Tibial nerve (tissue), 4 donors: ENCODE measurements at regions not wholly inside any gene's neighbourhood (a gene's known extent, or its start where the extent isn't known, plus 50 kb on each side); places are given as distances from the start of the nearest gene placed in this dataset.
"Not testable (repeated sequence)": the region's sequence is repeated elsewhere in the genome, so short reads cannot be mapped to it uniquely, and the experiment has no call there.

Experiments
- DNase-seq, 2 donors: peaks; one replicate each; pipeline ENCODE4 v3.0.0-alpha.2; 2019; ENCODE audit warnings: low spot score in 2 of 2
- H3K27ac ChIP-seq, 4 donors: fragments of 200-600 bp; sonication (generic) in 3 of 4; one replicate each; pipeline ENCODE4 v1.5.1; 2017 to 2019; ENCODE audit warnings: mild to moderate bottlenecking in 1 of 4
- H3K27me3 ChIP-seq, 2 donors: fragments of 200-600 bp; sonication (generic) in 1 of 2; one replicate each; pipeline versions ENCODE4 v1.5.1 to v1.6.0; 2017 to 2019
- H3K36me3 ChIP-seq, 3 donors: fragments of 200-600 bp; sonication (generic); one replicate each; pipeline ENCODE4 v1.5.1; 2018 to 2019
- H3K4me1 ChIP-seq, 4 donors: fragments of 200-600 bp; sonication (generic) in 3 of 4; one replicate each; pipeline ENCODE4 v1.5.1; 2017 to 2019
- H3K4me3 ChIP-seq, 4 donors: fragments of 200-600 bp; sonication (generic) in 3 of 4; one replicate each; pipeline ENCODE4 v1.5.1; 2017 to 2019; ENCODE audit warnings: mild to moderate bottlenecking in 1 of 4, moderate library complexity in 1 of 4
- H3K9me3 ChIP-seq, 4 donors: fragments of 200-600 bp; sonication (generic) in 3 of 4; one replicate each; pipeline ENCODE4 v1.5.1; 2017 to 2019
- CTCF ChIP-seq, 5 experiments: fragments of 200-600 bp in 3 of 5; fragments of 450-650 bp in 2 of 5; sonication (generic) in 3 of 5; IDR thresholded peaks; one replicate each; pipeline ENCODE4 v1.5.1; 2016 to 2019; ENCODE audit warnings: antibody characterized with exemption in 5 of 5, mild to moderate bottlenecking in 3 of 5, moderate library complexity in 2 of 5
- EP300 ChIP-seq, 2 donors: sonication (generic); formaldehyde crosslinking; IDR thresholded peaks; one replicate each; pipeline ENCODE4 v1.6.1; 2017; ENCODE audit warnings: antibody characterized with exemption in 2 of 2, mild to moderate bottlenecking in 1 of 2
- POLR2A ChIP-seq, 2 donors: fragments of 450-650 bp; IDR thresholded peaks; one replicate each; pipeline ENCODE4 v1.6.1; 2017; ENCODE audit warnings: antibody characterized with exemption in 2 of 2, mild to moderate bottlenecking in 2 of 2, moderate library complexity in 2 of 2
- WGBS, 2 donors: methylation state at CpG; one replicate each; pipeline ENCODE4 v1.1.5; 2018; 5-methylcytosine and 5-hydroxymethylcytosine counted together

GRCh38 chr10:3874990-3875841 lies 90.2 kb upstream of the KLF6 start:
- Histone ChIP-seq H3K27ac (peak overlapping the region in 3 of 4 donors; percentile 53 to 72 (median 71)), H3K36me3 (no peaks in the 10 kb centered on the region), H3K27me3 (no peaks in the 10 kb centered on the region), H3K4me3 (no peak overlapping the region), H3K4me1 (peaks cover 0 to 23% (median 13%) of the 10 kb centered on the region in 4 donors), H3K9me3 (no peaks in the 10 kb centered on the region)
- WGBS, 2 donors = 76% methylated on average over 6 of the region's 6 CpGs
- DNase-seq = peak in 1 of 2 donors; percentile 44
- TF ChIP-seq EP300 (IDR thresholded peaks at IDR 0.05) (peak; percentile 60 to 73), POLR2A (IDR thresholded peaks at IDR 0.05) (no peak)

- H3K27ac ChIP-seq = peak overlapping the region in 3 of 4 donors; percentile 53 to 72 (median 71)
- not testable (repeated sequence) for H3K4me3 ChIP-seq, H3K9me3 ChIP-seq, DNase-seq, H3K36me3 ChIP-seq, H3K27me3 ChIP-seq
- WGBS, 2 donors = 87 to 89% methylated on average over 4 of the region's 4 CpGs
- peaks cover 0 to 23% (median 13%) of the 10 kb centered on the region in 4 donors for H3K4me1 ChIP-seq
Measured at GRCh38 chr10:3874610-3874989, 89.6 kb upstream of the KLF6 start.

GRCh38 chr10:3873728-3874461 lies 88.9 kb upstream of the KLF6 start:
- Histone ChIP-seq H3K36me3 (no peaks in the 10 kb centered on the region), H3K4me1 (peaks cover 0 to 23% (median 13%) of the 10 kb centered on the region in 4 donors), H3K4me3 (no peak overlapping the region), H3K27ac (peak overlapping the region in 3 of 4 donors; percentile 53 to 72 (median 71)), H3K27me3 (no peaks in the 10 kb centered on the region), H3K9me3 (no peaks in the 10 kb centered on the region)
- TF ChIP-seq POLR2A (IDR thresholded peaks at IDR 0.05) (no peak), EP300 (IDR thresholded peaks at IDR 0.05) (peak in 1 of 2 donors; percentile 33), CTCF (IDR thresholded peaks at IDR 0.05) (no peak)
- 44 to 48% methylated on average over 7 of the region's 7 CpGs for WGBS, 2 donors
- DNase-seq = no peak

- no peak overlapping the region for H3K4me3 ChIP-seq
- no peaks in the 10 kb centered on the region for H3K36me3 ChIP-seq
- H3K27me3 ChIP-seq = no peaks in the 10 kb centered on the region
- no peak overlapping the region for H3K27ac ChIP-seq
- 84 to 86% methylated on average over 12 of the region's 12 CpGs for WGBS, 2 donors
- TF ChIP-seq EP300 (IDR thresholded peaks at IDR 0.05) (no peak), POLR2A (IDR thresholded peaks at IDR 0.05) (no peak), CTCF (IDR thresholded peaks at IDR 0.05) (no peak)
- no peak for DNase-seq
- no peaks in the 10 kb centered on the region for H3K9me3 ChIP-seq
- H3K4me1 ChIP-seq = peaks cover 0 to 23% (median 13%) of the 10 kb centered on the region in 4 donors
Measured at GRCh38 chr10:3872712-3873329, 87.8 kb upstream of the KLF6 start.

GRCh38 chr10:3871424-3871996 lies 86.5 kb upstream of the KLF6 start:
- TF ChIP-seq EP300 (IDR thresholded peaks at IDR 0.05) (no peak), CTCF (IDR thresholded peaks at IDR 0.05) (no peak), POLR2A (IDR thresholded peaks at IDR 0.05) (no peak)
- H3K9me3 ChIP-seq = no peaks in the 10 kb centered on the region
- 94% methylated on average over 6 of the region's 6 CpGs for WGBS, 2 donors
- peaks cover 0 to 21% (median 10%) of the 10 kb centered on the region in 4 donors for H3K4me1 ChIP-seq
- H3K27me3 ChIP-seq = no peaks in the 10 kb centered on the region
- H3K27ac ChIP-seq = no peak overlapping the region
- DNase-seq = no peak
- no peak overlapping the region for H3K4me3 ChIP-seq
- H3K36me3 ChIP-seq = no peaks in the 10 kb centered on the region
